ENCODE measurements at regions not wholly inside any gene's neighbourhood (a gene's known extent, or its start where the extent isn't known, plus 50 kb on each side); places are given as distances from the start of the nearest gene placed in this dataset.
A peak's percentile ranks its signal among the peaks of the same experiment; 100 is the strongest.
"Not testable (repeated sequence)": the region's sequence is repeated elsewhere in the genome, so short reads cannot be mapped to it uniquely, and the experiment has no call there.

DNA sequence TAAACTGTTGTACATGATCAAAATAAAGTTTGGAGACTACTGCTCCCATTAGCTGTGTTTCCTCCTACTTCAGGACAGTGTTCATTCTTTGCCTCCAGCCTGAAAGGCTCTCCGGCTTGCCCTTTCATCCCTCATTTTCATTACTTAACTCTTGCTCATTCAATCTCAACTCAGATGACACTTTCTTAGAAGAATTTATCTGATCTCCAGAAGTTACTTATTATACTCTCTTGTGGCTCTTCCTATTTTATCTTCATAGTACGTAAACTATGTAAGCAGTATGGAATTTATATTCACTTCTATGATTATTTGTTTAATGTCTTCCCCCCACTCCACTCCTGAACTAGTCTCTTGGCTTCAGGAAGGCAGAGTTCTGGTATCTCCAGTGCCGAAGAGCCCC, 1737.9 kb upstream of the C9orf72 start:
- peak; percentile 16 for DNase-seq

DNA sequence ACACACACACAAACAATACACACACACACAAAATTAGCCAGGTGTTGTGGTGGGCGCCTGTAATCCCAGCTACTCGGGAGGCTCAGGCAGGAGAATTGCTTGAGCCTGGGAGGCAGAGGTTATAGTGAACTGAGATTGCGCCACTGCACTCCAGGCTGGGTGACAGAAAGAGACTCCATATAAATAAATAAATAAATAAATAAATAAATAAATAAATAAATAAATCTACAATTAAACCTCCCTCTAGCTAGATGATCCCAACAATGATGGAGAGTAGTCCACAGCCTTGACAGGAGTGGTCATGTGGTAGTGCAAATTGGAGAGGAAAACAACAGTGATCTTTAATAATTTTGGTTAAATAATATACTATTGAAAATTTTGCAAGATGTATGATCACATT, 1739.0 kb upstream of the C9orf72 start:
- DNase-seq, result no peak

DNA sequence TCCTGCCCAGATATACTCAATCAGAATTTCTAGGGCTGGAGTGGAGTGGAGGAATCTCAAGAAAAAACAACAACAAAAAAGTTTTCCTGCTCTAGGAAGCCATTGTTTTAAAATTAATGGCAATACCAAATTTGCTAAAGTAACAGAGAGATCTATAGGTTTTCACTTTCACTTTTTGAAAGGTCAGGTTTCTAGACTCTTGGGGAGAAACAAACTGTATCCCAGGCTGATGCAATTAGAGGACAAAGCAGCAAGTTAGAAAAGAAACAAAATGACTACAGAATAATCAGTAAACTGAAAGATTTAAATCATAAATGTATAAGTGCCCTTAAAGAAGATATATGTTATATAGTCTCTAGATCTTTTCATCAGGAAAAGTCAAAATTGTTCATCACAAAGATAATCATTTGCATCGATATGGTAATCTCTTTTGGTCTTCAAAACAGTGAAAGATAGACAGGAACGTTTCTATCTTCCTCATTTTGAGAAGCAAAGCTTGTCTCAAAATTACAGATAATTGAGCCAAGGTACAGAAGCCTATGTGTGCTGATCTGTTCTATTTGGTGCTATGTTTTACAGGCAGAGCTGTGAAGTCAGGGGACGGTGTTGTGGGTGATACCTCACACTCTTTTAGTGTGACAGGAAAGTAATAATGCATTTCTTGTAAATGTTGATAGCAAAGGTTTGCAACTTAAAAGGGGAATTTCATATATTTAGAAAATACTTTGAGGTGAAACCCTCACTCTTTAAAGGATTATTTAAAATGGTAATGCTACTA, 1746.6 kb upstream of the C9orf72 start:
- DNase-seq, result no peak

- DNase-seq, result no peak
These were observed 1749.0 kb upstream of the C9orf72 start for GRCh38 chr9:29322240-29322639.

DNA sequence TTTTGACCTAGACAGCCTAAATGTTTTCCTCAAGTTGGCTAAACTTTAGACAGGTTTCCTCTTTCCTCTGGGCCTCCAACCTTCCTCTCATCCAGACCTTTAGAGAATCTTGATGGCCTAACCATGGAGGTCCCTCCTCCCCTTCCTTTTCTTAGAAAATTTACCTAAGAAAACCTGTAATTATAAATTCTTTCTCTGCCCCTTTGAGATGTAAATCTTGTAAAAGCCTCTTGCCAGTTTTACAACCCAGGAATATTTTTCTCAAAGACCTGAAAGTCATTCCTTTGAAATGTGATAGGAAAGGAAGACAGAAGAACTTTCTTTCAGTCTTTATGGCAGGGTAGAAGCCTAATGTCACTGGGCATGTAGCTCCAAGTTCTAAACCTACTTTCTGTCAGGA, 1752.6 kb upstream of the C9orf72 start:
- DNase-seq, result no peak

- peak; percentile 48 for DNase-seq
These were observed 1759.5 kb upstream of the C9orf72 start for GRCh38 chr9:29332789-29333188.

- DNase-seq, result no peak
These were observed 1763.0 kb upstream of the C9orf72 start for GRCh38 chr9:29336281-29336680.

DNA sequence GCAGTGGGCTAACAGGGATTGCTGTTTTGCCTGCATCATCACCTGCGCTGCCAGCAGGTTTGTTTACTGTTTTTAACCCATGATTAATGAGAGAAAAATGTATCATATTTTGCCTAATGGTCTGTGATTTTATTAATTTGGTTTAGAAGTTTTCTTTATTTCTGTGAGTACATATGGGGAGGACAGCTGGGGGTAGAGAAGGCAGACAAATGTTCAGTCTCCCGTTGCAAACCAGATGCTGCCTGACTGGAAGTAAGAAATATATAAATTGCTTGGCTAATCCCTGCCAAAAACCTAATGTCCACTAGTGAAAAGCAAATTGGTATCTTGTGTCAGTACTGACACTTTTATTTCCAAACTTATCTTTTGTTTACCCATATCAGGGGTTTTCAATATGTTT, 1766.1 kb upstream of the C9orf72 start:
- DNase-seq, result no peak

- no peak for DNase-seq
These were observed 1775.7 kb upstream of the C9orf72 start for GRCh38 chr9:29348999-29349398.

DNA sequence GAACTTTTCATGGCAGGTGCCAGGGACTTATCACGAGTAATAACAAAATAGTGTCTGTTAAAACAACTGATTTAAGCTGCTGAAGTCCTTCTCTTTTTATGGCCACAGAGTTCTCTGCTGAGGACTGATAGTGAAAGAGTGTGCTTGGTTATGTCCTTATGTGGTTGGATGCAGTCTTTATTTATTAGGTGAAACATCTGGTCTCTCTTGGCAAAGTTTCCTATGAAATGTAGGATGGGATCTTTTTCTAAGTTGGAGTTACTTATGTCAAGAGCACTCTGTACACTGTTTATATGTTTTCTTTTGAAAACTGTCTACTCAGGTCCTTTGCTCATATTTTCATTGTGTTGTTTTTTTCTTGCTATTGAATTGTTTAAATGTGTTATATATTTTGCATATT, 1816.1 kb upstream of the C9orf72 start:
- no peak for DNase-seq

- no peak for DNase-seq
These were observed 1817.6 kb upstream of the C9orf72 start for GRCh38 chr9:29390859-29391258.

DNA sequence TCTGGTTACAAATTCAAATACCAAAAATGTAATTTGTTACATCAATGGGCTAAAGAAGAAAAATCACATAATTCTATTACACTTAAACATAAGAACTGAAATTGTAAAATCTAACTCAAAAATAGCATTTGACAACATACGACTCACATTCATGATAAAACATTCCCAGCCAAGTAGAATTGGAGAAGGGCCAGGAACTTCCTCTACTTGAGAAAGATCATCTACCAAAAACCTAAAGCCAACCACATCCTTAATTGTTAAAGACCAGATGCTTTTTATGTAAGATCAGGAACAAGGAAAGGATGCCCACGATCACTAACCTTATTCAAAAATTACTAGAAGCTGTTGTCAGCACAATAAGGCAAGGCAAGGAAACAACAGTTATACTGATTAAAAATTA, 1819.8 kb upstream of the C9orf72 start:
- DNase-seq, result no peak

- DNase-seq, result no peak
These were observed 1821.6 kb upstream of the C9orf72 start for GRCh38 chr9:29394855-29395254.

DNA sequence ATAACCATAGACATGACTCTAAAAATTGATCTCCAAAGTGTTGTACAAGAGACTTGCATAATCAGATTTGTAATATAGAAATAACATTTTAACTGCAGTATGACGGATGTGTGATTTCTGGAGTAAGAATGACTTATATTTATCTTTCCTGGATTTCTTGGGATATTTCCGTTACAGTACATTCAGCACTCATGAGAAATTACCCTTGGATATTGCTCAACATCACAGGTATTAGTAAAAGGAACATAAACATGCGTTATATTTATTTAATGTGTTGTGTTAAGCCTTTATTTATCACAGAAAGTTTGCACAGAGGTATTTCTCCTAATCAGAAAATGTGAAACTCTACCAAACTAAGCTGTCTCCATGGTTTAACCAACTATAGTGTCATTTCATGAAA, 1823.9 kb upstream of the C9orf72 start:
- no peak for DNase-seq

- no peak for DNase-seq
These were observed 1842.9 kb upstream of the C9orf72 start for GRCh38 chr9:29416204-29416603.

GRCh38 chr9:29422438-29422837, 1849.2 kb upstream of the C9orf72 start:
- no peak for DNase-seq

- DNase-seq, result no peak
These were observed 1858.9 kb upstream of the C9orf72 start for GRCh38 chr9:29432191-29432590.

DNA sequence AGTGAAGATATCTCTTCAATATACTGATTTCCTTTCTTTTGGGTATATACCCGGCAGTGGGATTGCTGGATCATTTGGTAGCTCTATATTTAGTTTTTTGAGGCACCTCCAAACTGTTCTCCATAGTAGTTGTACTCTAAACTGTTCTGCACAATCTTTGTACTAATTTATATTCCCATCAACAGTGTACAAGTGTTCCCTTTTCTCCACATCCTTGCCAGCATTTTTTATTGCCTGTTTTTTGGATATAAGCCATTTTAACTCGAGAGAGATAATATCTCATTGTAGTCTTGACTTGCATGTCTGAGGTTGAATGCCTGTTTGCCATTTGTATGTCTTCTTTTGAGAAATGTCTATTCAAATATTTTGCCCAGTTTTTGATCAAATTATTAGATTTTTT, 1859.4 kb upstream of the C9orf72 start:
- DNase-seq, result not testable (repeated sequence)

- no peak for DNase-seq
These were observed 1862.1 kb upstream of the C9orf72 start for GRCh38 chr9:29435368-29435767.

DNA sequence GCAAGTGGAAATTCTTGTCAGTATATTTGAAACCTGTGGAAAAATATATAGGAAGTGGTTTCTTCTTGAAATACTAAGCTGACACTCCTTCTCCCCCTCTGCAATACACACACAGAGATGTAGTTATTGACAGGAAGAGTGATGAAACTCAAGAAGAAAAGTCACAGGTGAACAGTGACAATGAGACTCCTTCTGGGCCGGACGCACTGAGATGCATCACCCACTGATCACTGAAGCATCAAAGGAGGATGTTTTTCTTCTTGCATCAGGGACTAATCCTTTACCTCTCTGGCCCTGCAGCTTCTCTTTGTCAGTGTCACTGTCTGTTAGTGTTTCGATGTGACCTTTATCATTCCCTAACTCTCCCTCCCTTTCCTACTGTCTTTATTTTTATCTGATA, 1864.2 kb upstream of the C9orf72 start:
- DNase-seq, result peak; percentile 3

GRCh38 chr9:29439961-29440360, 1866.7 kb upstream of the C9orf72 start:
- DNase-seq, result no peak

GRCh38 chr9:29440449-29440848, 1867.2 kb upstream of the C9orf72 start:
- no peak for DNase-seq

- DNase-seq, result no peak
These were observed 1872.5 kb upstream of the C9orf72 start for GRCh38 chr9:29445751-29446150.

DNA sequence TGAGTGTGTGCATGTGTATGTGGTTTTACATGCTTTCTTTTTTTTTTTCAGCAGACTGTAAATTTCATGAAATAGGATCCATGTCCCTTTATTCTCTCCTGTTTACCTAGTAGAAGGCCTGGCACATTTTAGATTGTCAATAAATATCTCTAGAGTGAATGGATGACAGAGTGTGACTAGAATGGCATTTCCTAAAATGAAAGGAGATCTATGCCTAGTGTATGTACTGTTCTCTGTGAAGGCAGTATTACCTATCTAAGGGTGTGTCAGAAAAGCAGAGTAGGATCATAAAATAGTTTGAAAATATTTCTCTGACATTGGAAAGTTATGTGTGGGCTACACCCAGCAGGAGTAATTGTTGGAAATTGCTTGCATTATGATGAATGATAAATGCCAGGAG, 1876.0 kb upstream of the C9orf72 start:
- DNase-seq, result no peak

DNA sequence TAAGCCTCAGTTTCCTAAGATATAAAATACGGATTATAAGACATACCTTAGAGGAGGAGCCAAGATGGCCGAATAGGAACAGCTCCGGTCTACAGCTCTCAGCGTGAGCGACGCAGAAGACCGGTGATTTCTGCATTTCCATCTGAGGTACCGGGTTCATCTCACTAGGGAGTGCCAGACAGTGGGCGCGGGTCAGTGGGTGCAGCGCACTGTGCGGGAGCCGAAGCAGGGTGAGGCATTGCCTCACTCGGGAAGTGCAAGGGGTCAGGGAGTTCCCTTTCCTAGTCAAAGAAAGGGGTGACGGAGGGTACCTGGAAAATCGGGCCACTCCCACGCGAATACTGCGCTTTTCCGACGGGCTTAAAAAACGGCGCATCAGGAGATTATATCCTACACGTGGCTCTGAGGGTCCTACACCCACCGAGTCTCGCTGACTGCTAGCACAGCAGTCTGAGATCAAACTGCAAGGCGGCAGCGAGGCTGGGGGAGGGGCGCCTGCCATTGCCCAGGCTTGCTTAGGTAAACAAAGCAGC, 1877.1 kb upstream of the C9orf72 start:
- not testable (repeated sequence) for DNase-seq
